RCC 7860 (cell line): ENCODE measurements at regions not wholly inside any gene's neighbourhood (a gene's known extent, or its start where the extent isn't known, plus 50 kb on each side); places are given as distances from the start of the nearest gene placed in this dataset.
"Not testable (repeated sequence)": the region's sequence is repeated elsewhere in the genome, so short reads cannot be mapped to it uniquely, and the experiment has no call there.

ENCODE experiments used
- DNase-seq: peaks from one replicate; pipeline ENCODE4 v3.0.0-alpha.2; 2015; ENCODE audit warnings: low spot score
- FAIRE-seq: peaks from 2 replicates; lab custom pipeline; 2012; peaks lifted over from hg19 to GRCh38; lab: Jason Lieb, UNC

DNA sequence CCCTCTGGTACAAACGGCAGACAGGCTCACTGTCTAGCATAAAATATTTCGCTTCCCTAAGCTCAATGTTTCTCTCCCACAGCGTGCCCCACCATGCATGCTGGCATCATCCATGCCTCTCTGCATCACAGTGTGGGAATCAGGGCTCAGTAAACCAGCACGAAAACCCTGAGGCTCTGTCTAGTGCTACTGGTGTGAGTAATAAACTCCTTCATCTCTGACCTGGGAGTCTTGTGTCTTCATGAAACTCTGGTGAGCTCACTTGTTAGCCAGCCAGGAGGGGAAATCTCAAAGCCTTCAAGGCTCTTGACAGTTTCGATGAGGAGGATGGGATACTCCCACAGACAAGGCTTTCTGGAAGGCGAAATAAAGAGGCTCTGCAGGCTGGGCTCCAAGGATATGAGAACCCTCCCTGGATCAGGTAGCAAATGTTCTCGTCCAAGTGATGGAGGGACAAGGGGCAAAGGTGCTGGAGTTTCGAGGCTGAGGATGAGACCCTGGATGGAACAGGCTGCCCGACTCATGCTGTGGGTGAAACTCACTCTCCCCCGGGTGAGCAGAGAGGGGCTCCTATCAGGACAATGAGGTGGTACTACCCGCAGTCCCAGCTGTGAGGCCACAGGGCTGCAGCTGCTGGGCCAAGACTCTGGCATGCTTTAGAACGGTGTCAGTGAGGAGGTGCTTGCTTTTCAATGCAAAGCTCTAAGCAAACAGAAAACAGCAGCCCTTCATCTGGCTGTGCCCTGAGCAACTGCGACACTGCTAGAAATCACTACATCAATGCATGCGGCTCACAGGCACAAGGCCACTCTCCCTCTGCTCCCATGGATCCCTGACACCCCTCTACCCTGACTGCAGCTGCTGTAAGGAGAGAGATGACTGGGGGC, 69.3 kb downstream of the SHANK2 start:
- DNase-seq (no peak), FAIRE-seq (no peak)

DNA sequence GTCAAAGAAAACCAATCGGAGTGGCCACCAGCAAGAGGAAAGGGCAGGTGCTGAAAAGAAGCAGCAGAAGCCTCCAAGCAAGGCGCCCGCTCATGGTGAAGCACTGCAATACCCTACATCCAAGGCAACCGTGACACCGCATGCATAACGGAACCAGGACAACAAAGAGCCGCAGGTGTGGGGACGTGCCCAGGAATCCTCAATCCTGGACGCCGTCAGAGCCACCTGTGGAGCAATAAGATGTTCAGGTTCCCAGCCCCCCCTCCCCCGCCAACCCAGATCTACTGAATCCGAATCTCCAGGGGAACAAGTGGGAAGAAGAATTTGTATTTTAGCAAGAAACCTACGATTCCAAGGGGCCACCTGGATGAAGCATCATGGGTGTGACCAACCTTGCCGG, 70.8 kb downstream of the SHANK2 start:
- FAIRE-seq (no peak), DNase-seq (no peak)

DNA sequence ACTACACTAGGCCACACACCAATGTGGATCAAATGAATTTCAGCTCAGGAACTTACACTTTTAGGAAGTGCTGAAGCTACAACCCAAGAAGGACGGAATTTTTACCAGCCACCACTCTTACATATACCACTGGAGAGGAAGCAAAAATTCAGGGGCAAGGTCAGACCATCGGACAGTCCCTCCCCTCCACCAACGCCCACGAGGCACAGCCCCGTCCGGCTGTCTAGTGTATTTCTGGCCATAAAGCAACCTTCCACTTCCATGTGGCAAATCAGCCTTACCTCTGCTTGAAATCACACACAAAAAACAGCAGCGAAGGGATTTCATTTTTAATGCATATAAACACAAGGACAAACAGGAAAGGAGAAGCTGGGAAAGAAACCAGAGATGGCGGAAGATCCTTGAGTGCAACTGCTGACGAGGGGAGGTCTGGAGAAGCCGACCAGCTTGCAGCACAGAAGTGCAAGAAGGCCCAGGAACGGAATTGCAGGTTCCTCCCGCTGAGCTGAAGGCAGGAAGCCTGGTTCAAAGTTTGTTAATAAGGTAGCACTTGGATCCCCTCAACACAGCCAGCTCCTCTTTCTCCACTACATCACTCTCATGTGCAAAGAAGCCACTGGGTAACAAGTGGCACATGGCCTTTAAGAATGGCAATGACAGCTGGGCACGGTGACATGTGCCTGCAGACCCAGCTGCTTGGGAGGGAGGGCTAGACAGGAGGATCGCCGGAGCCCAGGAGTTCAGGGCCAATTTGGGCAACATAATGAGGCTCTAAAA, 71.5 kb downstream of the SHANK2 start:
- DNase-seq (no peak), FAIRE-seq (no peak)

DNA sequence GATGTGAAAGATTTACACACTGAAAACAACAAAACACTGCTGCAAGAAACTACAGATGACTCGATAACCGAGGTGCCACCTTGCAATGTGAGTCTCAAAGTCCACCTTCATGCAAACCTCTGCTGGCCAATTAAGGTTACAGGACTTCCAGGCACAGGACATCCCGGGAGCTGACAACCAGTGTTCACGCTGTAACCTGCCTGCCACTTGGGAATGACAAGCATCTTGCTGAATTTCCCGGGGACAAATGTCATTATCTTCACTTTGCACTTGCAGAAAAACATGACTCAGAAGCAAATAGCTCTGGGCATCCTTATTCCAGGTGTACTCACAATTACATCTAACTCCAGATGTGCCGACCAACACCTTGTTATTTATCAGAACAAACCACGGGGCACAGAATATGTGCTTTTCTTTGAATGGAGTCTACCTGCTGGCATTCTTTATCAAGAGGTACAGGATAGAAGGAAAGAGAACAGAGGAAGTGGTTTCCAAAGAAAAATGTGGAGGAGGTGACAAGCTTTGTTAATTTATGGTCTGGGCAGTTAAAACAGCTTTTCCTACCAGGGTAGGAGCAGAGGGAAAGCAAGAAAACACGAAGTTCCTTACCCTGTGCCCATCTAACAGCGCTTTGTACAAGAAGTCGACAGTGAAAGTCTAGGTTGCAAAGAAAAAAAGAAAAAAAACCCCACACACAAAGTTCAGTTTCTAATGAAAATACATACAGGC, 72.3 kb downstream of the SHANK2 start:
- FAIRE-seq (no peak), DNase-seq (no peak)

DNA sequence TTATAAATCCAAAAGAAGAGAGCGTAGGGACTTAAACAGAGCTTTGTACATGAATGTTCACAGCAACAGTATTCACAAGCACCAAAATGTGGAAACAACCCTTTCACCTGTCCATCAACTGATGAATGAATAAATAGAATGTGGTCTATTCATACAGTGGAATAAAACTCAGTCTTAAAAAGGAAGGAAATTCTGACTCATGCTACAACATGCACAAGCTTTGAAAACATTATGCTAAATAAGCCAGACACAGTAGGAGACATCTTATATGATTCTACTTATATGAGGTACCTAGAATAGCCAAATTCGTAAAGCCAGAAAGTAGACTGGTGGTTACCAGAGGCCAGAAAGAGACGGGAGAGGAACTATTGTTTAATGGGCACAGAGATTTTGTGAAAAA, 74.3 kb downstream of the SHANK2 start:
- no peak for FAIRE-seq

DNA sequence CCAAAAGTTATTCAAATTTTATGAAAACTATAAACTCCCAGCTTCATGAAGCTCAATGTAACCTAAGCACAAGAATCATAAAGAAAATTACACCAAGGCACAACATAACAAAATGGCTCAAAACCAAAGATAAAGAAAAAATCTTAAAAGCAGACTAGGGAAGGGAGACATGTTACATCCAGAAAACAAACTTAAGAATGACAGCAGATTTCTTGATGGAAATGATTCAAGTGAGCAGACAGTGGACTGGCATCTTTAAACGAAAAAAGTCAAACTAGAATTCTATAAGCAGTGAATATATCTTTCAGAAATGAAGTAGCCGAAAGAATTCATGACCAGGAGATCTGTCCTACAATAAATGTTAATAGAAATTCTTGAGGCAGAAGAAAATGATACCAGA, 75.6 kb downstream of the SHANK2 start:
- no peak for FAIRE-seq
- no peak for DNase-seq

More for the DNA sequence above, 74.3 kb downstream of the SHANK2 start:
- no peak for DNase-seq

DNA sequence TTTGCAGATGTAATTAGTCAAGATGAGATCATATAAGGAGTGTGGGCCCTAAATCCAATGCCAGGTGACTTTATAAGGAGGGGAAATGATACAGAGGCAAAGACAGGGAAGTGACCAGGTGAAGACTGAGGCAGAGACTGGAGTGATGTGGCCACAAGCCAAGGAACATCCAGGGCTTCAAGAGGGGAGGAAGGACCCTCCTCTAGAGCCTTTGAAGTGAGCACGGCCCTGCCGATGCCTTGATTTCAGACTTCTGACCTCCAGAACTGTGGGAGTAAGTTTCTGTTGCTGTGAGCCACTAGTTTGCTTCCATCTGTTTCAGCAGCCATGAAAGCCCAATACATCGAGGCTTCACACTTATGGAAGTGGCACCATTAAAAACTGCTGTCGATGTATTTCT, 78.7 kb downstream of the SHANK2 start:
- no peak for DNase-seq
- FAIRE-seq: no peak

DNA sequence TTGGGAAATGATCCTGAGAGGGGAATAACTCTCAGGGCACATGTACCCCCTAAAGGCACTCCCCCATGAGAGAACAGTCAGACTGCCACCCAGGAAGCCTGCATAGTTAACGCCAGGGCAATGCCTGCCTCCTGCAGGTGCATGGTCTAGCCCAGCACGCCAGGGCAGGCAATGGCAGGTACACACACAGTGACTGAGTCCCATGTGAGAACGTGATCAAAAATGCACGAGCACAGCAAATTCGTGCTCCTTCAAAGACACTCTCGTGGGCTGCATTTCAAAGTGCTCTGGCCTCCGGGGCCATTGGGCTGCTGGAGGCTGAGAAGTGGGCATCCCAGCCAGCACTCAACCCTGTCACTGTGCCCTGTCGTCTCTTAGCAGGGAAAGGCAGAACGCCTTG, 79.7 kb downstream of the SHANK2 start:
- no peak for FAIRE-seq
- no peak for DNase-seq

DNA sequence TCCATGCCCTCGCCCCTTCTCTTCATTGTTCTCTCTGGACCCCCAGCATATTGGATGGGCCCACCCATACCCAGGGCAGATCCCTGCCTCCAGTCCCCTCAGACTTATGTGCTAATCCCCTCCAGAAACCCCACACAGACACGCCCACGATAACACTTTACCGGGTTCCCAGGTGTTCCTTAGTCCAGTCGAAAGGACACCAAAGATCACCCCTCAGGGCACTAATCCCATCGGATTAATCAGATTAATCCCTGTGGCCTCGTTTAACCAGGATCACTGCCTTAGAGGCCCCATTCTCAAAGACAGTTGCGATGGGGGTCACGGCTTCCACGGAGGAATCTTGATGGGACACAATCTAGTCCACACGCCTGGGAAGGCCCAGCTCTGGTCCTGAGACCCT, 80.8 kb downstream of the SHANK2 start:
- FAIRE-seq (no peak), DNase-seq (no peak)

DNA sequence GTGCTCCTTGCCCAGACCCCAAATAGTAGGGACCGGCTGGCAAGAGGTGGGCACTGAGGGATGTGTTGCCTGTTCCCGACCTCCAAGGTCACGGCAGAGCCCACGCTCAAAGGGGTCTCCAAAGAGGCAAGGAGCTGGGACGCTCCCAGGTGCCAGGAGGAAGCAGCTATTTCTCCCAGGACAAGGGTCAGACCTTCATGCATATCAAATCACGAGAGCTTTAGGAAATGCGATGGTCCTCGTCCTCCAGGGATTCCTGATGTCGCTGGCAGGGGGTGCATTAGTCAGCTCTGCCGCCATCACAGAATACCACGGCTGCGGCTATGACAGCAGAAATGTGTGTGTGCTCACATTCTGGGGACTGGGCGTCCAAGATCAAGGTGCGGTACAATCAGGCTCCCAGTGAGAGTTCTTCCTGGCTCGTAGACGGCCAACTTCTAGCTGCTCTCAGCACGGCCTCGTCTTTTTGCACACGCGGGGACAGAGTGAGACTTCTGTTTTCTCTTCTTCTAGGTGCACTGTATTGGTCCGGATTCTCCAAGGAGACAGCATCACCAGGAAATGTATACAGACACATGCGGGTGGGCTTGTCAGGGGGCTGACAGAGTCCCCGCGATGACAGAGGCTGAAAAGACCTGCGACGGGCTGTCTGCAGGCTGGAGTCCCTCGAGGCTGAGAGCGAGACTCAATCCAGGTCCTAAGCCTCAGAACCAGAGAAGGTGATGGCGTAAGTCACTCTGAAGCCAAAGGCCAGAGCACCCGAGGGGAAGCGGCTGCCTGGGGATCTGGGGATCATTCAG, 81.6 kb downstream of the SHANK2 start:
- FAIRE-seq (no peak), DNase-seq (no peak)

DNA sequence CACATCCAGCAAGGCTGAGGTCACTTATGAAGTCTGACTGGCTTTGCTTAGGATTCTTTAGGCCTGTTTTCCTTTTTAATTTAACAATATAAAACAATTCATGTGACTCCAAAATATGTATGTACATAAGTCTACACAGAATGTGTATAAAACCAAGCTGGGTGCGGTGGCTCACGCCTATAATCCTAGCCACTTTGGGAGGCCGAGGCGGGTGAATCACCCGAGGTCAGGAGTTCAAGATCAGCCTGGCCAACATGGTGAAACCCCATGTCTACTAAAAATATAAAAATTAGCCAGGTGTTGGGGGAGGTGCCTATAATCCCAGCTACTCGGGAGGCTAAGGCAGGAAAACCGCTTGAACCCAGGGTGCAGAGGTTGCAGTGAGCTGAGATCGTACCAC, 83.1 kb downstream of the SHANK2 start:
- FAIRE-seq (no peak), DNase-seq (no peak)

DNA sequence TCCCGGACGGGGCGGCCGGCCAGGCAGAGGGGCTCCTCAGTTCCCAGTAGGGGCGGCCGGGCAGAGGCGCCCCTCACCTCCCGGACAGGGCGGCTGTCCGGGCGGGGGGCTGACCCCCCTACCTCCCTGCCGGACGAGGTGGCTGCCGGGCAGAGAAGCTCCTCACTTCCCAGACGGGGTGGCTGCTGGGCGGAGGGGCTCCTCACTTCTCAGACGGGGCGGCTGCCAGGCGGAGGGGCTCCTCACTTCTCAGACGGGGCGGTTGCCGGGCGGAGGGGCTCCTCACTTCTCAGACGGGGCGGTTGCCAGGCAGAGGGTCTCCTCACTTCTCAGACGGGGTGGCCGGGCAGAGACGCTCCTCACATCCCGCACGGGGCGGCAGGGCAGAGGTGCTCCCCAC, 84.6 kb downstream of the SHANK2 start:
- FAIRE-seq, DNase-seq: not testable (repeated sequence)

DNA sequence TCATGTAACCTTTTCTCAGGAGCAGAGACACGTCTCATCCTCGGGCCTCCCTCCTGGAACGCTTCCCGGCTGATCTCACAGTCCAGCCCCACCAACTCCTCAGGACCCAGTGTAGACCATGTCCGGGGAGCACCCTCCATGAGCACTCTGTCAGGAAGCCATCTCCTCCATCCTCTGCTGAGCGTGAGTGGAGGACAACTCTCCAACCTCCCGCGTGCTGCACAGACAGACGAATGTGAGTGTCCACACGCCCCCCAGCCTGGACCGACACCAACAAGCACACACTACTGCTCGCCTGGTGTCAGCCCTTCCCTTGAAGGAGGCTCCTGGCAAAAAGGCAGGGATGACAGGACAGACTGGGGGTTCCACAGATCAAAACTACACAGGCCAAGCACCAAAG, 86.6 kb downstream of the SHANK2 start:
- DNase-seq (no peak), FAIRE-seq (no peak)

DNA sequence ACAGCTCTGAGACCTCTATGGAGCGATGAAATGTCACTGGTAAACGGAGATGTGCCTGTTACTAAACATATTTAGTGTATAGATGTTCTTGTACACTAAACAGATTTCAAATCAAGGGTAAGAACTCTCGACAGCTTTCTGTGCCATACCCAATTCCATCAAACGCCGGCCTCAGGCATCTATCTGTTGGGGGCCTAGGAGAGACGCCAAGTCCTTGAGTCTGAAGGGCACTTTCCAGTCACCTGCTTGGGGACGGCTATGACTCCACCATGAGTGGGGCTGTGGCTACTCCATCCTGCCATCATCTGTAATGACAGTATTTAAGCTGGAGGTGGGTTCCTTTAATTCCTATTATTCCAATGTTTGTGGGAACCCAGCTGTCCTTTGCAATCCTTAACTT, 87.8 kb downstream of the SHANK2 start:
- FAIRE-seq (no peak), DNase-seq (no peak)

DNA sequence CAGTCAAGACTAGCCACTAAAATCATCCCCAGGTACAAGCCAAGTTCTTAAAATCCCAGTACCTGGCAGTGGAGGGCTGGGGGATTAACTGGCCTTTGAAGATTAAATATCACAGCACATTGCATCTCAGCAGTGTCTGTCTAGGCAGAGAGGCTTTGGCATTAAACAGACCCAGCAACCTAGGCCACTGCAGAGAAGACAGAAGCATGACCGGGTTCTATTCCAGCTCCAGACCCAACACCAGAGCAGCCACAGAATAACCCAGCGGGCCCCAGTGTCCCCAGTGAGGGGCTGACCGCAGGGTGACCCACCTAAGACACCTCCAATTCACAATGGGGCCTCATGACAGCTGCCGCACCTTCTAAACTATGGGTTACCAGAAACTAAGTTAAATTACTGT, 88.2 kb downstream of the SHANK2 start:
- DNase-seq: no peak
- no peak for FAIRE-seq

DNA sequence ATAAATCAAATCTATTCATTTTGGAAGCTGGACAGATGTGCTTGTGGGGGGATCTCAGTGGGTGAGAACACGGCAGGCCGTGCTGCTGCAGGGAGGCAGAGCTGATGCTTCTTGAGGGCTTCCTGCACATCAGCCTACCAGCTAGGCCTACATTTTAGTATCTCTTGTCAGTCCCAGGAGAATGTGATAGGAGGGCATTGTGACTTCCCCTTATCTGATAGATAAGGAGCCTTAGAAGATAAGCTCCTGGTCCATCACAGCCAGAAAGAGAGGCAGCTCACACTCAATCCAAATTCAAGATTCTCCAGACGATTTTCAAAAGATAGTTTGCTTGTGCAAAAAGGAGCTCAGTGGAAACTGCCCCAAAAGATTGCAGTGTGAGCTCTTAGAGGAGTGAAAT, 89.0 kb downstream of the SHANK2 start:
- DNase-seq (no peak), FAIRE-seq (no peak)

DNA sequence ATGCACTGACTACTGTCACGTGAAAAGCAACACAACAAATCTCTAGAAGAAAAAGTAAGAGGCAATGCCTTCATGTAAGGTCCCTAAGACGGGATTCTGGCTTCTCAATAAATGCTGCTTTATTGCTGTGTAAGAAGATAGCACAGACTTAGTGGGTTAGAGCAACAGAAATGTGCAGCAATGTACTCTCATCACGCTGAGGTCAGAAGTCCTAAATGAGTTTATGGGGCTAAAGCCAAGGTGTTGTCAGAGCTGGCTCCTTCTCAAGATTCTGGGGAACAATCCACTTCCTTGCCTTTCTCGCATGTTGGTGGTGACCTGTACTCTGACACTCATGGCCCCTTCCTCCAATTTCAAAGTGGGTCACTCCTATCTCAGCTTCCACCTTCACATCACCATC, 93.4 kb downstream of the SHANK2 start:
- FAIRE-seq: no peak
- DNase-seq: no peak

DNA sequence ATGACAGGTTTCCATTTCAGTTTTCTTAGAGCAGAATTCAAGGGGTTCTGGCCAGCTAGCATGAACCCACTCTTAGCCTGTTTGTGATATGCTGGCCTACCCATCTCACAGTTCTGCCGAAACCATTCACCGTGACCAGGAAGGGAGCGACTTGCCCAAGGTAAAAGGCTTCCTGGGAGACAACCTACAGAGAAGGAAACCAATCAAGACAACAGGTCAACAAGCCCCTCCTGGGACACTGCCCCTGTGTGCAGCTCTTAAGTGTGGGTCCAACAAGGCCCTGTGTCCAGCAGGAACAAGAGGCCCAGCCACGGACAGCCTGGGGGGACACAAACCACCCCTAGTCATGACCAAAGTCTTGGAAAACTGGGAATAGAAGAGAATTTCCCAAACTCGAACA, 94.7 kb downstream of the SHANK2 start:
- not testable (repeated sequence) for FAIRE-seq, DNase-seq

DNA sequence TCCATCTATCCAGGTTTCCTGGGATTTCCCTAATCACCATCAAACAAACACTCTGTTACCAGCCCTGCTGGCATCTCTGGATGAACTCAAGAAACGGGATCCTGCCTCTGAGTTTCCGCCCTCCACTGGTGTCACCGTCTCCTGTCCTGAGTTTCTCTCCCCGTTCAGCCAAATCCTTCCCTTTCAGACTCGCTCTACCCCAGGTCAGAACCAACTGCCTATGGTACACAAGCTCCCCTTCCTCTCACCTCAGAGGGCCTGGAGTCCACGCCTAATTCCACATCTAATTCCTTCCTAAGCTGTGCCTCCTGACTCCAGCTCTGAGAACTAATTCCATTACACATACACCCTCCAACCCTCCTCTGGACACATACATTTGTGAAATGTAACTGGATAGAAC, 96.1 kb downstream of the SHANK2 start:
- no peak for FAIRE-seq
- no peak for DNase-seq

DNA sequence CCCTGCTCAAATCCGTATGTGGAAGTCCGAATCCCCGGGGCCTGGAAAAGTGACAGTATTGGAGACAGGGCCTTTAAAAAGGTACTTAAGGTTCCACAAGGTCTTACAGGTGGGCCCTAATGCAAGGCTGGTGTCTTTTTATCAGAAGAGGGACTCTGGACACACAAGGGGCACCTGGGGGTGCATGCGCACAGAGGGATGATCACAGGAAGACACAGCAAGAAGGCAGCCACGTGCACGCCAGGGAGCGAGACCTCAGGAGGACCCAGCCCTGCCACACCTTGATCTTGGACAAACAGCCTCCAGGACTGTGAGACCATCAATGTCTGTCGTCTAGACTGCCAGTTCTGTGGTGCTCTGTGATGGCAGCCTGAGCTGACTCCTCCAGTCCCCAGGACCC, 96.5 kb downstream of the SHANK2 start:
- DNase-seq: no peak
- no peak for FAIRE-seq
